H1 (cell line): ENCODE measurements at regions not wholly inside any gene's neighbourhood (a gene's known extent, or its start where the extent isn't known, plus 50 kb on each side); places are given as distances from the start of the nearest gene placed in this dataset.

Experiments
- CTCF ChIA-PET: fragments of 300-600 bp; sonication (Branson Sonifier 250); formaldehyde crosslinking; loops from one replicate; lab custom pipeline; 2021; ENCODE audit not compliant: partially characterized antibody; lab: Charles Lee
- POLR2A ChIA-PET: fragments of 300-600 bp; sonication (Branson Sonifier 250); formaldehyde crosslinking; loops from one replicate; lab custom pipeline; 2021; ENCODE audit warnings: inconsistent platforms; ENCODE audit not compliant: partially characterized antibody; lab: Charles Lee
- DNase-seq, 2 experiments: peaks; one replicate each; pipeline versions ENCODE4 v3.0.0 to v3.0.0-alpha.2; 2010 to 2022; ENCODE audit warnings: low spot score in 2 of 2, low read depth in 1 of 2, mixed read lengths in 1 of 2
- FAIRE-seq: peaks from 2 replicates; lab custom pipeline; 2011; peaks lifted over from hg19 to GRCh38; lab: Jason Lieb, UNC
- H2AFZ ChIP-seq: 2 replicates; pipeline ENCODE4 v1.8.1; 2012; ENCODE audit warnings: low read length, inconsistent platforms
- H2AK5ac ChIP-seq: 2 replicates; pipeline ENCODE4 v1.6.1; 2013; ENCODE audit warnings: low read depth, low read length
- H2BK120ac ChIP-seq: replicated peaks from 2 replicates; pipeline ENCODE3; 2013; ENCODE audit warnings: low read depth, low read length, inconsistent platforms
- H2BK12ac ChIP-seq: 2 replicates; pipeline ENCODE4 v1.6.1; 2013; ENCODE audit warnings: low read depth, low read length
- H2BK15ac ChIP-seq: 2 replicates; pipeline ENCODE4 v1.6.1; 2013; ENCODE audit warnings: low read length
- H2BK20ac ChIP-seq: 2 replicates; pipeline ENCODE4 v1.6.1; 2013; ENCODE audit warnings: low read length
- H2BK5ac ChIP-seq: 2 replicates; pipeline ENCODE4 v1.6.1; 2013; ENCODE audit warnings: low read depth, low read length
- H3K14ac ChIP-seq: 2 replicates; pipeline ENCODE4 v1.6.1; 2013; ENCODE audit warnings: inconsistent platforms; ENCODE audit not compliant: insufficient read length
- H3K18ac ChIP-seq: 2 replicates; pipeline ENCODE4 v1.6.1; 2013; ENCODE audit warnings: low read length; ENCODE audit errors: extremely low read depth
- H3K23ac ChIP-seq: 2 replicates; pipeline ENCODE4 v1.6.1; 2013; ENCODE audit warnings: inconsistent platforms; ENCODE audit not compliant: insufficient read length
- H3K23me2 ChIP-seq: 2 replicates; pipeline ENCODE4 v1.6.1; 2013; ENCODE audit warnings: low read depth, low read length
- H3K27ac ChIP-seq: 2 replicates; pipeline ENCODE4 v1.6.1; 2011; ENCODE audit warnings: low read depth, low read length, inconsistent platforms
- H3K27me3 ChIP-seq, 4 experiments: replicated peaks in 1 of 4; 1 replicate in 1 of 4; 2 replicates in 3 of 4; pipeline versions ENCODE4 v1.6.1 to v1.8.1; 2011 to 2013; ENCODE audit warnings: low read length in 3 of 4, mild to moderate bottlenecking in 3 of 4, inconsistent platforms in 2 of 4, mixed read lengths in 2 of 4, moderate library complexity in 1 of 4; ENCODE audit not compliant: control insufficient read depth in 3 of 4, insufficient read depth in 3 of 4; ENCODE audit errors: extremely low read depth in 1 of 4
- H3K36me3 ChIP-seq, 4 experiments: 2 replicates each; pipeline versions ENCODE4 v1.6.1 to v1.8.1; 2011 to 2013; ENCODE audit warnings: mild to moderate bottlenecking in 4 of 4, low read length in 3 of 4, moderate library complexity in 2 of 4, control low read depth in 1 of 4, inconsistent platforms in 1 of 4; ENCODE audit not compliant: insufficient read depth in 4 of 4, control insufficient read depth in 2 of 4
- H3K4ac ChIP-seq: replicated peaks from 2 replicates; pipeline ENCODE3; 2013; ENCODE audit warnings: low read length, low read depth, mixed read lengths, inconsistent platforms; ENCODE audit not compliant: insufficient read length
- H3K4me1 ChIP-seq, 4 experiments: replicated peaks in 1 of 4; 1 replicate in 1 of 4; 2 replicates in 3 of 4; pipeline versions ENCODE4 v1.6.1 to v1.8.1; 2011 to 2013; ENCODE audit warnings: low read length in 3 of 4, inconsistent platforms in 2 of 4, mixed read lengths in 1 of 4; ENCODE audit not compliant: insufficient read depth in 4 of 4, control insufficient read depth in 3 of 4
- H3K4me2 ChIP-seq, 2 experiments: 2 replicates each; pipeline versions ENCODE4 v1.6.1 to v1.8.1; 2011 to 2013; ENCODE audit warnings: low read depth in 2 of 2, low read length in 2 of 2, control low read depth in 1 of 2, inconsistent platforms in 1 of 2, mild to moderate bottlenecking in 1 of 2; ENCODE audit not compliant: insufficient read depth in 1 of 2
- H3K4me3 ChIP-seq, 4 experiments: fragments of 200-600, 300-600 bp in 1 of 4; sonication (generic), shearing (Covaris generic), sonication (Bioruptor Twin) in 1 of 4; 2 replicates each; pipeline versions ENCODE4 v1.5.1 to v1.8.1; 2011 to 2016; ENCODE audit warnings: low read length in 4 of 4, low read depth in 3 of 4, control low read depth in 2 of 4, inconsistent platforms in 2 of 4, mild to moderate bottlenecking in 2 of 4, mixed read lengths in 1 of 4, moderate library complexity in 1 of 4; ENCODE audit not compliant: insufficient read depth in 2 of 4; ENCODE audit errors: extremely low read depth in 1 of 4
- H3K56ac ChIP-seq: replicated peaks from 2 replicates; pipeline ENCODE3; 2013; ENCODE audit warnings: low read depth, mild to moderate bottlenecking, mixed read lengths, low read length, inconsistent platforms; ENCODE audit not compliant: insufficient read length
- H3K79me1 ChIP-seq: 2 replicates; pipeline ENCODE4 v1.6.1; 2013; ENCODE audit warnings: low read depth, low read length, control low read depth
- H3K79me2 ChIP-seq, 2 experiments: 2 replicates each; pipeline versions ENCODE4 v1.6.1 to v1.8.1; 2012 to 2013; ENCODE audit warnings: low read length in 2 of 2, mild to moderate bottlenecking in 2 of 2, inconsistent platforms in 1 of 2; ENCODE audit not compliant: insufficient read depth in 2 of 2, control insufficient read depth in 1 of 2
- H3K9ac ChIP-seq, 4 experiments: replicated peaks in 1 of 4; 1 replicate in 1 of 4; 2 replicates in 3 of 4; pipeline versions ENCODE4 v1.6.1 to v1.8.1; 2011 to 2013; ENCODE audit warnings: low read depth in 3 of 4, low read length in 3 of 4, control low read depth in 2 of 4, mild to moderate bottlenecking in 2 of 4, moderate library complexity in 2 of 4, inconsistent platforms in 1 of 4; ENCODE audit errors: extremely low read depth in 1 of 4
- H3K9me3 ChIP-seq, 2 experiments: 2 replicates each; pipeline versions ENCODE4 v1.6.1 to v1.8.1; 2012 to 2013; ENCODE audit warnings: mild to moderate bottlenecking in 2 of 2, moderate library complexity in 2 of 2, control low read depth in 1 of 2, inconsistent platforms in 1 of 2, low read depth in 1 of 2, low read length in 1 of 2, mixed read lengths in 1 of 2; ENCODE audit not compliant: insufficient read depth in 2 of 2
- H4K20me1 ChIP-seq, 2 experiments: replicated peaks in 1 of 2; 2 replicates each; pipeline versions ENCODE3 to v1.8.1; 2011 to 2013; ENCODE audit warnings: inconsistent platforms in 2 of 2, low read length in 2 of 2, mild to moderate bottlenecking in 1 of 2; ENCODE audit not compliant: insufficient read depth in 2 of 2, control insufficient read depth in 1 of 2
- H4K5ac ChIP-seq: 2 replicates; pipeline ENCODE4 v1.6.1; 2013; ENCODE audit warnings: low read length, low read depth, mixed read lengths, inconsistent platforms; ENCODE audit not compliant: insufficient read length
- H4K8ac ChIP-seq: 2 replicates; pipeline ENCODE4 v1.8.0; 2013; ENCODE audit warnings: mild to moderate bottlenecking, moderate library complexity, low read length, inconsistent platforms; ENCODE audit not compliant: insufficient read depth; ENCODE audit errors: extremely low read depth
- H4K91ac ChIP-seq: replicated peaks from 2 replicates; pipeline ENCODE3; 2013; ENCODE audit warnings: low read length, mixed read lengths, inconsistent platforms; ENCODE audit not compliant: insufficient read length
- HDAC2 ChIP-seq, 2 experiments: fragments of 300-600 bp in 1 of 2; sonication (generic) in 1 of 2; IDR thresholded peaks; 2 replicates each; pipeline ENCODE4 v1.6.1; 2011 to 2012; ENCODE audit warnings: low read depth in 2 of 2, low read length in 2 of 2, mild to moderate bottlenecking in 2 of 2, moderate library complexity in 2 of 2, borderline replicate concordance in 1 of 2, inconsistent platforms in 1 of 2
- MAFK ChIP-seq: IDR thresholded peaks from 2 replicates; pipeline ENCODE4 v1.6.1; 2012; ENCODE audit warnings: low read depth, mild to moderate bottlenecking, improper control_type of control experiment, low read length
- TAF7 ChIP-seq: optimal IDR thresholded peaks from 2 replicates; pipeline ENCODE3; 2011; ENCODE audit warnings: low read depth, mild to moderate bottlenecking, inconsistent platforms, low read length, moderate library complexity, borderline replicate concordance
- WGBS, 2 experiments: shearing (Covaris generic) in 1 of 2; methylation state at CpG; one replicate each; pipeline versions ENCODE4 v1.1.6 to v1.1.7; 2013 to 2015; ENCODE audit warnings: low lambda C conversion rate in 2 of 2, mixed read lengths in 2 of 2, inconsistent platforms in 1 of 2, low coverage in 1 of 2, missing lambda C conversion rate in 1 of 2; ENCODE audit not compliant: insufficient replicate concordance in 2 of 2, insufficient coverage in 1 of 2, insufficient read length in 1 of 2; ENCODE audit errors: extremely low coverage in 1 of 2, missing lambda C conversion rate in 1 of 2; 5-methylcytosine and 5-hydroxymethylcytosine counted together

GRCh38 chr5:57408714-57409113 lies 73.9 kb downstream of the ACTBL2 start:
- H3K4me3 ChIP-seq = no peak overlapping the region
- no peak overlapping the region for H3K56ac ChIP-seq
- no peak overlapping the region for H3K9ac ChIP-seq
- H4K5ac ChIP-seq = no peak overlapping the region
- H4K91ac ChIP-seq = no peak overlapping the region
- DNase-seq (no peak), FAIRE-seq (no peak)
- no peak overlapping the region for H2BK12ac ChIP-seq
- no peak overlapping the region for H2BK15ac ChIP-seq
- no peaks in the 10 kb centered on the region for H4K20me1 ChIP-seq
- H2BK5ac ChIP-seq = no peak overlapping the region
- no peak overlapping the region for H4K8ac ChIP-seq
- H3K27ac ChIP-seq = no peak overlapping the region
- no peaks in the 10 kb centered on the region for H3K9me3 ChIP-seq
- no peak overlapping the region for H2AFZ ChIP-seq
- no peaks in the 10 kb centered on the region for H3K27me3 ChIP-seq
- ChIA-PET POLR2A (no interaction called here), CTCF (interaction anchor here (1.0 kb wide), 1 partner anchor 68 kb away, joined by 3 read pairs; no protein-coding TSS in a partner anchor)
- no peak overlapping the region for H3K18ac ChIP-seq
- no peaks in the 10 kb centered on the region for H3K36me3 ChIP-seq
- TF ChIP-seq MAFK = no peak
- TF ChIP-seq TAF7 = no peak
- TF ChIP-seq HDAC2 (IDR thresholded peaks at IDR 0.05; ENCODE audit: borderline replicate concordance in 1 of 2, low read depth in 2 of 2, low read length in 2 of 2) = no peak
- no peak overlapping the region for H2BK20ac ChIP-seq
- H3K23me2 ChIP-seq = no peaks in the 10 kb centered on the region
- H3K4ac ChIP-seq = no peak overlapping the region
- H3K4me1 ChIP-seq = no peaks in the 10 kb centered on the region
- H3K23ac ChIP-seq = no peak overlapping the region
- H2AK5ac ChIP-seq = no peak overlapping the region
- H3K79me1 ChIP-seq = no peaks in the 10 kb centered on the region
- H3K79me2 ChIP-seq = no peaks in the 10 kb centered on the region
- no peak overlapping the region for H3K4me2 ChIP-seq
- H2BK120ac ChIP-seq = no peak overlapping the region
- WGBS, 2 experiments = 77% methylated on average over 1 of the region's 1 CpG; no CpG with 5 or more reads in 1 of the 2 experiments
- no peak overlapping the region for H3K14ac ChIP-seq
